ENCODE measurements at regions not wholly inside any gene's neighbourhood (a gene's known extent, or its start where the extent isn't known, plus 50 kb on each side); places are given as distances from the start of the nearest gene placed in this dataset.

GRCh38 chr1:67898033-67898726, 64.9 kb upstream of the GNG12 start:
- no peak for DNase-seq

GRCh38 chr1:67897270-67897949, 64.1 kb upstream of the GNG12 start:
- DNase-seq, result no peak

- DNase-seq, result no peak
These were observed 63.6 kb upstream of the GNG12 start for GRCh38 chr1:67896826-67897225.

DNA sequence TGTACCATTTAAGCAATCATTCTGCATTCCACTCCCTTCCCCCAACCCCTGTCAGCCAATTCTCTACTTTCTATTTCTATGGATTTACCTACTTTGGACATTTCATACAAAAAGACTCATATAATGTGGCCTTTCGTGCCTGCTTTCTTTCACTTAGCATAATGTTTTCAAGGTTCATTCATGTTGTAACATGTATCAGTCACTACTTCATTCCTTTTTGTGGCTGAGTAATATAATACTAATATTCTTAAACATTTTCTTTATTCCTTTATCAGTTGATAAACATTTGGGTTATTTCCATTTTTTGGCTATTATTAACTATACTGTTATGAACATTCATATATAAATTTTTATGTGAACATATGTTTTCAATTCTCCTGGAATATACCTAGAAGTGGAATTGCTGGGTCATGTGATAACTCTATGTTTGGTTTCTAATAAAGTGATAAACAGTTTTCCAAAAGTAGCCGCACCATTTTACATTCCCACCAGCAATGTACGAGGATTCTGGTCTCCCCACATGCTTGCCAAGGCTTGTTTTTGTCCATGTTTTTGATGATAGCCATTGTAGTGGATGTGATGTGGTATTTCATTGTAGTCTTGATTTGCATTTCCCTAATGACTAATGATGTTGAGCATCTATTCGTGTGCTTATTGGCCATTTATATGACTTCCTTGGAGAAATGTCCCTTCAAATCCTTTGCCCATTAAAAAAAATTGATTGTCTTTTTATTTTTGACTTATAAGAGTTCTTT, 61.9 kb upstream of the GNG12 start:
- DNase-seq, result no peak

DNA sequence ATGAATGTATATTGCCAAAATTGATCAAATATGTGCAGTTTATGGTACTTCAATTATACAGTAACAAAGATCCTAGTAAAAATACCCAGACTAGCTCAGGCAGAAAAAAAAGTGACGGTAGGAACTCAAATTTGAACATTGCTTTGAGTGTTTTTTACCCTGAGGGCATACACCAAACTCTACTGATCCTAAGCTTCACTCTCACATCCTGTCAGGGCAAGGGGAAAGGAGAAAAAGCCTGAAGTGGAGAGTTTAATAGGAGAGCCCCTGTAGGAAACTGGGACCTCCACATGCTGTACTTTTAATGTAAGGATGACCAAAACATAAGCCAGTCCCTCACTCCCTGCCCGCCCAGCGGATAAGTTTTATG, 59.8 kb upstream of the GNG12 start:
- no peak for DNase-seq

GRCh38 chr1:67892476-67893125, 59.3 kb upstream of the GNG12 start:
- DNase-seq, result no peak

GRCh38 chr1:67890857-67891256, 57.6 kb upstream of the GNG12 start:
- no peak for DNase-seq

GRCh38 chr1:67889953-67890567, 56.8 kb upstream of the GNG12 start:
- no peak for DNase-seq

DNA sequence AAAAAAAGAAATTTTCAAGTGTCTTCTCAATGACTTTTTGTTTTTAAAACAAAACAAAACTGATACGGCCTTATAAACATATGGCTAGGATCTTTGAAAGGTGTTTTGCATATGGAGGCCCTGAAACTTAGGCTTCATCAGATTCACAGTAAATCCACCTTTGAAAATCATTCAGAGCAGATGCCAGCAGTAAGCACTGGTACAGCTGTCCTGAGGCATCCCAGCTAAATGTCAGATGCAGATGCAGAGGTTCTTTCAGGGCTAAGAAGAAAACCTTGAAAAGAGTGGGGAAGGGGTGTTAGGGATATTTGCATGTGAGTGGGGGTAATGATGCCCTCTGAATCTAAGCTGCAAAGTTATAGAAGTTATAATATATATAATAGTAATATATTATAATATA, 56.2 kb upstream of the GNG12 start:
- no peak for DNase-seq

DNA sequence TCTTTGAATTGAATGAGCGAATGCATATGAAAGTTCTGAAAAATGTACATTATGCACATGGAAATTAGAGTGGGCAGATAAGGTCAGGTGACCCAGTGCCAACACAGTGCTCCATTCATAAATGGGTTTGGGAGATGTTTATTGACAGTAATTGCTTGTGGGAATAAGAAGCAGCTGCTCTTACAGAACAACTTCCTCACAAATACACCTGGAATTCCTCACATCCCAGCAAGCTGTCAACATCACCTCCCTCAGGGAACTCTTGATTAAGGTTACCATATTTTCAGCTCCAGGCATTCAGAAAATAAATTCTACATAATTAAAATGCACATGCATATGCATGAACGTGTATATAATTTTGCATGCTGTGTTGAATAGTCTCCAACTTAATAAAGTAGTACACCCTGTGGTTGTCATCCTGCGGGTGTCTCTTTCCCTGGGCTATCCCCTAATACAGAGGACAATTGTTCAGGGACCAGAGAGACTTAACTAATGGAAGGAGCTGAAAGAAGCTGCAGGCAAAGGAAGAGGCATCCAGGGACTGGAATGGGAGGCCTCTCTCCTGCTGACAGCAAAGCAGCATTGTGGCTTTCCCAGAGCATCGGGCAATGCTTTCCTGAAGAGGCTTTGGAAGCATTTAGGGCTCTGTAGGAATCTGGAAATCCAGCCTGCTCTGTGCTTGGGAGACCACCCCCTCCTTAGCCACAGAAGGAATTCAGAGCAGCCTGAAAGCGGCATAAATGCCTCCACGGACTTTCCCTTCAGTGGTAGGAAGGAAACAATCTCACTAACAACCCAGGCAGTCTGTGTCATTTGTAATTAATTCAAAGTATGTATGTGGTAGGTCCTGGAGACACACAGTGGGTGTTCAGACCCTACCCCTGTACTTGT, 55.2 kb upstream of the GNG12 start:
- DNase-seq, result no peak

DNA sequence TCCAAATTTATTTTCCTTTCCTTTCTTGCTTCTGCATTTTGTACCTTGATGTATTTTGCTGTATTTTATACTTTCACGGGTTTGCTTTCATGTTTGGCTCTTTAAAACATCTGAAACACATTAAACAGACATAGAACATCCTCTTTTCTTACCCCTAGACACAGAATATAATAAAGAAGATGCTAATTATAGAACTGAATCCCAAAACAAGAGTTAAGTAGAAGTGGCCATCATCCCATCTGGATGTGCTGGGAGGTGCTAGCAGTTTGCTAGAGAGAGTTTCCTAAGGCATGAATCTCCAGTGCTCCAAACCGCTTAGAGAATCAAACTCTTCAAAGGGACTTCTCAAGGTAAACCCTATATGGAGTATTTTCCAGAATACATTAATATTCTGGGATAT, 53.9 kb upstream of the GNG12 start:
- no peak for DNase-seq

GRCh38 chr1:67886076-67886475, 52.8 kb upstream of the GNG12 start:
- DNase-seq, result no peak

GRCh38 chr1:67883069-67883468, 49.8 kb upstream of the GNG12 start:
- DNase-seq, result no peak

Data from NCI-H446 (cell line).